ENCODE measurements at regions not wholly inside any gene's neighbourhood (a gene's known extent, or its start where the extent isn't known, plus 50 kb on each side); places are given as distances from the start of the nearest gene placed in this dataset.
A peak's percentile ranks its signal among the peaks of the same experiment; 100 is the strongest.
"Not testable (repeated sequence)": the region's sequence is repeated elsewhere in the genome, so short reads cannot be mapped to it uniquely, and the experiment has no call there.

DNA sequence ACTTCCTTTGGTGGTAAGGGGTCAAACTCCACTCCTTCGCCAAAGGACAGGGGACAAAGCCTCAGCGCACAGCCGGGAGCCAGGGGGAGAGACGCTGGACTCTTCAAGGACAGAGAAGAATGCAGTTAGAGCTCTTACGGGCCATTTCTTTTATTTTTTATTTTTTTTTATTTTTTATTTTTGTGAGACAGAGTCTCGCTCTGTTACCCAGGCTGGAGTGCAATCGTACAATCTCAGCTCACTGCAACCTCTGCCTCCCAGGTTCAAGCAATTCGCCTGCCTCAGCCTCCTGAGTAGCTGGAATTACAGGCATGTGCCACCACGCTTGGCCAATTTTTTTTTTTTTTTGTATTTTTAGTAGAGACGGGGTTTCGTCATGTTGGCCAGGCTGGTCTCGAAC lies 93.2 kb upstream of the RPH3AL start, which contains the start of gene RFLNB:
RFLNB (minus strand) TSS at position 101 of the 400 bp plus-strand sequence.
- DNase-seq; H3K9me3 Mint-ChIP-seq (ENCODE audit: low read depth); H3K27me3 Mint-ChIP-seq; H3K4me3 Mint-ChIP-seq; ATAC-seq; POLR2A ChIA-PET; intact Hi-C loops (cut with DNase I, micrococcal nuclease): not testable (repeated sequence)
- H3K36me3 Mint-ChIP-seq (ENCODE audit: low read depth): peaks cover 21% of the 10 kb centered on the region
- H3K4me1 Mint-ChIP-seq: peaks cover 20% of the 10 kb centered on the region
- H3K27ac Mint-ChIP-seq: peak within 1 kb of the TSS; percentile 8
- CTCF ChIA-PET: interaction anchor here (1.0 to 1.5 kb wide), 4 partner anchors 13 to 33 kb away, joined by 3 to 6 read pairs (median 4); no protein-coding TSS in a partner anchor

DNA sequence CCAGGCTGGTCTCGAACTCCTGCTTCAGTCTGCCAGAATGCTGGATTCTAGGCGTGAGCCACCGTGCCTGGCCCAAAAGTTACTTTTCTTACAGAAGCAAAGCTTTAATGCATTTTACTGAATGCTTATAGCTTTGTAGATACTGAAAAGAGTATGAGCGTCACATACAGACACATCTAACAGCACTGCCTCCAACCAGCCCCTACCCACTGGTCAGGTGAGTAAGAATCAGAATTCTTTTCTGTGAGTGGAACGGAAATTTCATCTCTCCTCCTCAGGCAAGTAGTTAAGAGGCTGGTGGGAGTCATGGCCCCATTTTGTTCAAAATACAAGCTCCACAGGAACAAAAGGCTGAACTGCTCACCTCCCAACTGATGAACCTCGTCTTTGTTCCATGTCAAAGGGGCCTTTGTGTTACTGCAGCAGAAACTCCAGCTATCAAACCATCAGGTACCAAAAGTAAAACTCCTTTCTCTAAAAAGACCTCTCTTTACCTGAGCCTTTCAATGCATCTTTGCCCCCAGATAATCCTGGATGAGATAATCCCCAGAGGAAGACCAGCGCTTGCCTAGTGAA lies 92.4 kb upstream of the RPH3AL start:
- H3K4me1 Mint-ChIP-seq: peaks cover 20% of the 10 kb centered on the region
- H3K27me3 Mint-ChIP-seq: no peaks in the 10 kb centered on the region
- DNase-seq (peak; percentile 32), ATAC-seq (peak; percentile 79)
- intact Hi-C loops (cut with DNase I, micrococcal nuclease): no loop called here
- H3K9me3 Mint-ChIP-seq (ENCODE audit: low read depth): no peaks in the 10 kb centered on the region
- peak overlapping the region; percentile 8 for H3K27ac Mint-ChIP-seq
- POLR2A ChIA-PET: no interaction called here
- CTCF ChIA-PET: interaction anchor here (0.6 to 1.5 kb wide), 3 partner anchors 18 to 412 kb away, joined by 3 to 6 read pairs (median 3); no protein-coding TSS in a partner anchor
- H3K4me3 Mint-ChIP-seq: no peak overlapping the region
- H3K36me3 Mint-ChIP-seq (ENCODE audit: low read depth): peaks cover 24% of the 10 kb centered on the region

DNA sequence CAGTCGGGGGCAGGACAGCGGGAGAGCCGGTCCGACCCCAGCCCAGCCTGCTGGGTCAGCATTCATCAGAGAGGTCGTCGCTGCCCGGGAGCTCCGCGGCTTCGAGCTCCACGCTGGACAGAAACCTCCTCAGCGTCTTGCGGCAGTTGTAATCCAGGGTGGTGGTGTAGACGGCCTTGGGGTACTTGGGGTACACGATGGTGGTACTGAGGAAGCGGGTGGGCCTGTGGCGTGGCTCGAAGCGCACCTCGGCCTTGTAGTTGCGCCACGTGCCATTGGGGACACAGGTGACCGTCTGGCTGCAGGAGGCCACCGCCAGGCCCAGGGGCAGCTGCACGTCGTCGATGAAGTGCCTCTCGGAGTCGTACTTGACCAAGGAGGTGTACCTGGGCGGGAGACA lies 90.5 kb upstream of the RPH3AL start:
- ChIA-PET POLR2A (no interaction called here), CTCF (no interaction called here)
- Mint-ChIP-seq H3K27ac (no peak overlapping the region), H3K9me3 (ENCODE audit: low read depth) (no peaks in the 10 kb centered on the region), H3K4me1 (peaks cover 20% of the 10 kb centered on the region), H3K27me3 (no peaks in the 10 kb centered on the region), H3K4me3 (no peak overlapping the region), H3K36me3 (ENCODE audit: low read depth) (peaks cover 24% of the 10 kb centered on the region)
- intact Hi-C loops (cut with DNase I, micrococcal nuclease): no loop called here
- ATAC-seq: no peak
- DNase-seq: no peak

DNA sequence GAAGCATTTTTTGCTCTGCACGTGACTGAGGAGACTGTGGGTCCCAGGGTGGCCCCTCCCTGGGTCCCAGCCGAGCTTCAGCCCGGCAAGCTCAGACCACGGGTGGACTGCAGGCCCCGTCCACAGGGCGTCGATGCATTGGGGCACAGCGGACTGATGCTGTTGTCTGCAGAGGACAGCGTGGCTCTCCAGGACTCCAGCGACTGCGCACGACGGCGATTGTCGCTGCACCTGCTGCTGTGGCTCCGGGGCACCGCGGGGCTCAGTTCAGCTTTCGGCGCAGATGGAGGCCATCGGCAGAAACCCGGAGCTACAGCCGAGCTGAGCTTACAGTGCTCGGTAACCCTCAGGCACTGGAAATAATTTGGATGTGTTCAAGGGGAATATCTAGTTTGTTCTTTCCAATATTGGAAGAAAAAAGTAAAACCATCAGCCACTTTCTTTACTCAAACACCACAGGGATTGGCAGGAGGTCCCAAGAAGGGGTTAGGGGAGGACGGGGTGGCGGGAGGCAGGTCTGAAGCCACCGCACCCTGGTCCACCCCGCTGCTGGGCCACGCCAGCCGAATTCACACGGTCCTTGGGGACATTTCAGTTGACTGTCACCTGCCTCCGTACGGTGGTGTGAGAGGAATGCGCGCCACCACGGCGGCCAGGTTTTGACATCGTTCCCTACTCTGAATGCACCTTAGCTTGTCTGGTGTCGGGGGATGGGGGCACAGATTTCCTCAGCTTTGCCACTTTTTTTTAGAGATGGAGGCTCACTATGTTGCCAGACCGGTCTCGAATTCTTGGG lies 88.7 kb upstream of the RPH3AL start:
- H3K36me3 Mint-ChIP-seq (ENCODE audit: low read depth): peaks cover 20% of the 10 kb centered on the region
- ChIA-PET CTCF (interaction anchor here (0.7 kb wide), 1 partner anchor 555 kb away, joined by 3 read pairs; no protein-coding TSS in a partner anchor), POLR2A (interaction anchor here (0.7 kb wide), 1 partner anchor 25 kb away, joined by 4 read pairs; no protein-coding TSS in a partner anchor)
- H3K4me3 Mint-ChIP-seq: no peak overlapping the region
- ATAC-seq: no peak
- DNase-seq: no peak
- no peaks in the 10 kb centered on the region for H3K9me3 Mint-ChIP-seq (ENCODE audit: low read depth)
- no peak overlapping the region for H3K27ac Mint-ChIP-seq
- H3K27me3 Mint-ChIP-seq: no peaks in the 10 kb centered on the region
- H3K4me1 Mint-ChIP-seq: peaks cover 8% of the 10 kb centered on the region
- intact Hi-C loops (cut with DNase I, micrococcal nuclease): no loop called here

DNA sequence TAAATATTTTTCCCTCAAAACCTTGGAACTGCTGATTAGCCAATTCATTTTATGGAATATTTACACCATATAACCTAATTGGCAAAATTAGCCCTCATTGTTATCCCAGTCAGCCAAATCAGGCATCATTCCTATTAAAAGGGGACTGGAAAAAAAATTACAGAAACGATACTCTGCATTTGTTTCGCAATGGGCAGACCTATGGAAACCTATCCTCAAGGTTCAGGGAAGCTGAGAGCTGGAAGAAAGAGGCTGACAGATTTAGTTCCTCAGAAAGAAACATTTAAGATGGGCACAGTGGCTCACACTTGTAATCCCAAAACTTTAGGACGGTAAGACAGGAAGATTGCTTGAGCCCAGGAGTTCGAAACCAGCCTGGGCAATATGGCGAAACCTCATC lies 85.6 kb upstream of the RPH3AL start:
- H3K9me3 Mint-ChIP-seq (ENCODE audit: low read depth): peaks cover 4% of the 10 kb centered on the region
- H3K27me3 Mint-ChIP-seq: no peaks in the 10 kb centered on the region
- peaks cover 18% of the 10 kb centered on the region for H3K36me3 Mint-ChIP-seq (ENCODE audit: low read depth)
- ChIA-PET CTCF (interaction anchor here (1.2 kb wide), 1 partner anchor 26 kb away, joined by 4 read pairs; no protein-coding TSS in a partner anchor), POLR2A (no interaction called here)
- no peaks in the 10 kb centered on the region for H3K4me1 Mint-ChIP-seq
- intact Hi-C loops (cut with DNase I, micrococcal nuclease): no loop called here
- DNase-seq (no peak), ATAC-seq (no peak)
- H3K27ac Mint-ChIP-seq: no peak overlapping the region
- H3K4me3 Mint-ChIP-seq: no peak overlapping the region

DNA sequence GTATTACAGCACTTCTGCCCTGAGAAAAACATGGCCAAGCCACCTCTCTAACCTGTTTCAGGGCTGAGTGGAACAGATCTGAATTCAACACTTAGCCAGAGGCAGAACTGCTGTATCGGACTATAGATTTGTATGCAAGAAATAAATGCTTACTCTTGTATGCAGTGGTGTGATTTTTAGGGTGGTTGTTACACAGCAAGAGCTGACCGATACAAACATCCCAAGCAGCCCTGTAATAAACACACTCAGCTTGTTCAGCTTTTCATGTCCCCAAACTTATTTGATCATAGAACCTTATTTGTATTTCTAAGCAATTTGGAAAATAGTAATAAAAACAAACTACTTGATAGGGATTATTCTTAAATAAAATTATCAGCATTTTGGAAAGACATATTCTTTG lies 84.9 kb upstream of the RPH3AL start:
- no peaks in the 10 kb centered on the region for H3K27me3 Mint-ChIP-seq
- ChIA-PET POLR2A (no interaction called here), CTCF (interaction anchor here (1.2 kb wide), 1 partner anchor 25 kb away, joined by 4 read pairs; no protein-coding TSS in a partner anchor)
- ATAC-seq (no peak), DNase-seq (no peak)
- peaks cover 4% of the 10 kb centered on the region for H3K9me3 Mint-ChIP-seq (ENCODE audit: low read depth)
- H3K4me3 Mint-ChIP-seq: no peak overlapping the region
- H3K4me1 Mint-ChIP-seq: no peaks in the 10 kb centered on the region
- peaks cover 13% of the 10 kb centered on the region for H3K36me3 Mint-ChIP-seq (ENCODE audit: low read depth)
- H3K27ac Mint-ChIP-seq: no peak overlapping the region
- intact Hi-C loops (cut with DNase I, micrococcal nuclease): no loop called here

DNA sequence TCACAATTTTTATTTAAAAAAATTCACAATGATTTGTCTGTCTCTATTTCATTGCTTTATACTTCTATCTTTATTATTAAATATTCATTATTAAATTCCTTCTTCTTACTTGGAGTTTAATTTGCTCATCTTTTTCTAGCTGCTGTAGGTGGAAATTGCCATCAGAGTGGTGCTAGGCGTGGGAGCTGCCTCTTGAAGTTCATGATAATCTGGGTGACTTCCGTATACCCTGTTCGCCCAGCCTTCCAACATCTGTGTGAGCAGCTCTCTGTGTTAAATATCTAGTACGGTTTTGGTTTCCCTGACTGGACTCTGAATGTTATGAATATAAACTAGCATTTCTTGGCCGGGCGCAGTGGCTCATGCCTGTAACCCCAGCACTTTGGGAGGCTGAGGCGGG lies 84.0 kb upstream of the RPH3AL start:
- Mint-ChIP-seq H3K27ac (no peak overlapping the region), H3K36me3 (ENCODE audit: low read depth) (peaks cover 9% of the 10 kb centered on the region)

DNA sequence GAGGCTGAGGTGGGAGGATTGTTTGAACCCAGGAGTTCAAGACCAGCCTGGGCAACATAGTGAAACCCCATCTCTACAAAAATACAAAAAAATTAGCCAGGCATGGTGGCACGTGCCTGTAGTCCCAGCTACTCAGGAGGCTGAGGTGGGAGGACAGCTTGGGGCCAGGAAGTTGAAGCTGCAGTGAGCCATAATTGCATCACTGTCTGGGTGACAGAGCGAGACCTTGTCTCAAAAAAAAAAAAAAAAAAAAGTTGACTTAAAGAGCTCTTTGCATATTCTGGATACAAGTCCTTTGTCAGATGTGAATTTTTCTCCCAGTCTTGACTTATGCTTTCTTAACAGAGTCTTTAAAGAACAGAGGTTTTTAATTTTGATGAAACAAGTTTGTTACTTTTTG lies 79.9 kb upstream of the RPH3AL start:
- H3K4me3 Mint-ChIP-seq; DNase-seq; intact Hi-C loops (cut with DNase I, micrococcal nuclease); H3K36me3 Mint-ChIP-seq (ENCODE audit: low read depth); H3K27me3 Mint-ChIP-seq; POLR2A ChIA-PET; H3K4me1 Mint-ChIP-seq: not testable (repeated sequence)
- H3K9me3 Mint-ChIP-seq (ENCODE audit: low read depth): peaks cover 12% of the 10 kb centered on the region
- H3K27ac Mint-ChIP-seq: peak overlapping the region; percentile 2
- ATAC-seq: peak; percentile 33
- CTCF ChIA-PET: interaction anchor here (0.7 to 2.5 kb wide), 3 partner anchors 9 to 20 kb away, joined by 3 to 12 read pairs (median 3); partner anchors contain the start of gene RFLNB

More for the DNA sequence above, 84.0 kb upstream of the RPH3AL start:
- H3K9me3 Mint-ChIP-seq (ENCODE audit: low read depth): peaks cover 4% of the 10 kb centered on the region
- POLR2A ChIA-PET: no interaction called here
- DNase-seq: no peak
- no peaks in the 10 kb centered on the region for H3K27me3 Mint-ChIP-seq
- CTCF ChIA-PET: no interaction called here
- no peak overlapping the region for H3K4me3 Mint-ChIP-seq
- ATAC-seq: no peak
- intact Hi-C loops (cut with DNase I, micrococcal nuclease): no loop called here
- no peaks in the 10 kb centered on the region for H3K4me1 Mint-ChIP-seq

DNA sequence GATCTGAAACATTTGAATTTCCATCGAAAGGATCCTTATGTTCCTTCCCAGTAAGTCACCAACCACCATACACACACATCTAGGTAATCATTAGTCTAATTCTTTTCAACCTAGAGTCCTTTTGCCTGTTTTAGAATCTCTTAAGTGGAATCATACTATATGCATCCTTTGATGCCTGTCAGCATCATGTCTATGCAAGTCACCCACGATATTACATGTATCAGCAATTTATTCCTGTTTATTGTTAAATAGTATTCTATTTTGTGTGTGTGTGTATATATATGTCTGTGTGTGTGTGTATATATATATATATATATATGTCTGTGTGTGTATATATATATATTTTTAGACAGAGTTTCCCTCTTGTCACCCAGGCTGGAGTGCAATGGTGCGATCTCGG lies 78.9 kb upstream of the RPH3AL start:
- Mint-ChIP-seq H3K4me3 (no peak overlapping the region), H3K36me3 (ENCODE audit: low read depth) (peaks cover 4% of the 10 kb centered on the region), H3K27ac (no peak overlapping the region), H3K9me3 (ENCODE audit: low read depth) (peaks cover 12% of the 10 kb centered on the region), H3K4me1 (peaks cover 5% of the 10 kb centered on the region), H3K27me3 (no peaks in the 10 kb centered on the region)
- POLR2A ChIA-PET: no interaction called here
- ATAC-seq: no peak
- no peak for DNase-seq
- CTCF ChIA-PET: interaction anchor here (0.6 to 2.5 kb wide), 2 partner anchors 12 to 19 kb away, joined by 3 to 12 read pairs; no protein-coding TSS in a partner anchor
- intact Hi-C loops (cut with DNase I, micrococcal nuclease): no loop called here

DNA sequence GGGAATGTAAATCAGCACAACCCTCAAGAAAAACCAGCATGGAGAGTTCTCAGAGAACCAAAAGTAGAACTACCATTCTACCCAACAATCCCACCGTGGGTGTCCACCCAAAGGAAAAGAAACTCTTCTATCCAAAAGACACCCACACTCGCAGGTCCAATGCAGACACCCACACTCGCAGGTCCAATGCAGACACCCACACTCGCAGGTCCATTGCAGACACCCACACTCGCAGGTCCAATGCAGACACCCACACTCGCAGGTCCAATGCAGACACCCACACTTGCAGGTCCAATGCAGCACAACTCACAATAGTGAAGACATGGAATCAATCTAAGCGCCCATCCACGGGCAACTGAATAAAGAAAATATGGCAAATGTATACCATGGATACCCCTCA lies 77.0 kb upstream of the RPH3AL start:
- intact Hi-C loops (cut with DNase I, micrococcal nuclease): no loop called here

DNA sequence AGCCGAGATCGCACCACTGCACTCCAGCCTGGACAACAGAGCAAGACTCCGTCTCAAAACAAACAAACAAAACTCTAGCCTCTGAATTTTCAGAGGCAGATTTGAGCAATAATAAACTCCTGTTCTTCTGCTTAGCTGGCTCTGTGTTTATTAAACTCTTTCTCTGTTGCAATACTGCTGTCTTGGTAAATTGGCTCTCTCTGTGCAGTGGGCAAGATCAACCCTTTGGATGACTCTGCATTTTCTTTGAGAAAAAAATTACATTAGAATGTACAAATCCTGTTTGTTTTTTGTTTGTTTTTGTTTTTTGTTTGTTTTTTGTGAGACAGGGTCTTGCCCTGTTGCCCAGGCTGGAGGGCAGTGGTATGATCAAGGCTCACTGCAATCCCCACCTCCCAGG lies 75.8 kb upstream of the RPH3AL start:
- peak overlapping the region; percentile 13 for H3K27ac Mint-ChIP-seq
- CTCF ChIA-PET: interaction anchor here (1.3 to 1.8 kb wide), 2 partner anchors 16 to 274 kb away, joined by 3 to 4 read pairs; no protein-coding TSS in a partner anchor
- H3K36me3 Mint-ChIP-seq (ENCODE audit: low read depth): no peaks in the 10 kb centered on the region
- POLR2A ChIA-PET: no interaction called here
- DNase-seq (no peak), ATAC-seq (no peak)
- no peaks in the 10 kb centered on the region for H3K27me3 Mint-ChIP-seq
- H3K4me3 Mint-ChIP-seq: no peak overlapping the region
- peaks cover 5% of the 10 kb centered on the region for H3K4me1 Mint-ChIP-seq
- H3K9me3 Mint-ChIP-seq (ENCODE audit: low read depth): peaks cover 8% of the 10 kb centered on the region
- intact Hi-C loops (cut with DNase I, micrococcal nuclease): no loop called here

More for the DNA sequence above, 77.0 kb upstream of the RPH3AL start:
- POLR2A ChIA-PET: no interaction called here
- CTCF ChIA-PET: interaction anchor here (0.6 kb wide), 1 partner anchor 123 kb away, joined by 3 read pairs; no protein-coding TSS in a partner anchor
- Mint-ChIP-seq H3K4me1 (peaks cover 5% of the 10 kb centered on the region), H3K27me3 (no peaks in the 10 kb centered on the region), H3K4me3 (no peak overlapping the region), H3K27ac (no peak overlapping the region), H3K9me3 (ENCODE audit: low read depth) (peaks cover 8% of the 10 kb centered on the region), H3K36me3 (ENCODE audit: low read depth) (no peaks in the 10 kb centered on the region)
- DNase-seq: no peak
- ATAC-seq: no peak
